ENCODE measurements at regions not wholly inside any gene's neighbourhood (a gene's known extent, or its start where the extent isn't known, plus 50 kb on each side); places are given as distances from the start of the nearest gene placed in this dataset.

DNA sequence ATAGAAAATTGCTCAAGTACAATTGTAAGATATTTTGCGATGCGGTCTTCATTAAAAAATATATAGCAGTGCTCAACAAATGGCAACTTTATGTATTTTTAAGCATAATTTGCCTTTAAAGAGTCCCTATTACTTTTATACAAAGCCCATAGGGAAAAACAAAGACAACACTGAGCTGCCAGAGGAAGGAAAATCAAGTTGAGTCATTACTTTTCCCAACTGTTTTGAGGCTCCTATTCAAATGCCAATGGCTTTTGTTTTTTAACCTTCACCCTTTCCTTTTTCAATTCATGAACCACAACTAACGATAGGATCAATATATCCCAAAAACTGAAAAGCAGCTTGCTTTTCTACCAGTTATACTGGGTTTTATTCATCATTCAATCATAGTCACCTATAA lies 157.6 kb upstream of the PLEKHA5 start:
- no peak for TF ChIP-seq POLR2A (IDR thresholded peaks at IDR 0.05)
- TF ChIP-seq, protein P1, sequence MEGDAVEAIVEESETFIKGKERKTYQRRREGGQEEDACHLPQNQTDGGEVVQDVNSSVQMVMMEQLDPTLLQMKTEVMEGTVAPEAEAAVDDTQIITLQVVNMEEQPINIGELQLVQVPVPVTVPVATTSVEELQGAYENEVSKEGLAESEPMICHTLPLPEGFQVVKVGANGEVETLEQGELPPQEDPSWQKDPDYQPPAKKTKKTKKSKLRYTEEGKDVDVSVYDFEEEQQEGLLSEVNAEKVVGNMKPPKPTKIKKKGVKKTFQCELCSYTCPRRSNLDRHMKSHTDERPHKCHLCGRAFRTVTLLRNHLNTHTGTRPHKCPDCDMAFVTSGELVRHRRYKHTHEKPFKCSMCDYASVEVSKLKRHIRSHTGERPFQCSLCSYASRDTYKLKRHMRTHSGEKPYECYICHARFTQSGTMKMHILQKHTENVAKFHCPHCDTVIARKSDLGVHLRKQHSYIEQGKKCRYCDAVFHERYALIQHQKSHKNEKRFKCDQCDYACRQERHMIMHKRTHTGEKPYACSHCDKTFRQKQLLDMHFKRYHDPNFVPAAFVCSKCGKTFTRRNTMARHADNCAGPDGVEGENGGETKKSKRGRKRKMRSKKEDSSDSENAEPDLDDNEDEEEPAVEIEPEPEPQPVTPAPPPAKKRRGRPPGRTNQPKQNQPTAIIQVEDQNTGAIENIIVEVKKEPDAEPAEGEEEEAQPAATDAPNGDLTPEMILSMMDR (IDR thresholded peaks at IDR 0.05) = no peak
